ENCODE measurements at regions not wholly inside any gene's neighbourhood (a gene's known extent, or its start where the extent isn't known, plus 50 kb on each side); places are given as distances from the start of the nearest gene placed in this dataset.
"Not testable (repeated sequence)": the region's sequence is repeated elsewhere in the genome, so short reads cannot be mapped to it uniquely, and the experiment has no call there.

DNA sequence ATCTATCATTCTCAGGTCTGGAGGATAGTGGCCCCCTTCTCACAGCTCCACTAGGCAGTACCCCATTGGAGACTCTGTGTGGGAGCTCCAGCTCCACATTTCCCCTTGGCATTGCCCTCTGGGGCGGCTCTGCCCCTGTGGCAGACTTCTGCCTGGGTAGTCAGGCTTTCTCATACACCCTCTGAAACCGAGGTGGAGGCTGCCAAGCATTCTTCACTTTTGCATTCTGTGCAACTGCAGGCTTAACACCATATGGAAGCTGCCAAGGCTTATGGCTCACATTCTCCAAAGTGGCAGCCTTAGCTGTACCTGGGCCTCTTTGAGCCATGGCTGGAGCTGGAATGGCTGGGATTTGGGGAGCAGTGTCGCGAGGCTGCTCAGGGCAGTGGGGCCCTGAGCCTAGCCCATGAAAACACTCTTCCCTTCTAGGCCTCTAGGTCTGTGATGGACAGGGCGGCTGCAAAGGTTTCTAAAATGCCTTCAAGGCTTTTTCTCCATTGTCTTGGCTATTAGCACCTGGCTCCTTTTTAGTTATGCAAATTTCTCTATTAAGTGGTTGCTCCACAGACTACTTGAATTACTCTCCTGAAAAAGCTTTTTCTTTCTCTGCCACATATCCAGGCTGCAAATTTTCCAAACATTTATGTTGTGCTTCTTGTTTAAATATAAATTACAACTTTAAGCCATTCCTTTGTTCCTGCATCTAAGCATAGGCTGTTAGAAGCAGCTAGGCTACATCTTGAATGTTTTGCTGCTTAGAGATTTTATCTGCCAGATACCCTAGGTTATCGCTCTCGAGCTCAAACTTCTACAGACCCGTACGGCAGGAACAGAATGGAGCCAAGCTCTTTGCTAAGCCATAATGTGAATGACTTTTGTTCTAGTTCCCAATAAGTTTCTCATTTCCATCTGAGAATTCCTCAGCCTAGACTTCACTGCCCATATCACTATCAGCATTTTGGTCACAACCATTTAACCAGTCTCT lies 206.5 kb downstream of the CPS1 start:
- H3K36me3 ChIP-seq (ENCODE audit: insufficient read depth, low read length), result no peaks in the 10 kb centered on the region

DNA sequence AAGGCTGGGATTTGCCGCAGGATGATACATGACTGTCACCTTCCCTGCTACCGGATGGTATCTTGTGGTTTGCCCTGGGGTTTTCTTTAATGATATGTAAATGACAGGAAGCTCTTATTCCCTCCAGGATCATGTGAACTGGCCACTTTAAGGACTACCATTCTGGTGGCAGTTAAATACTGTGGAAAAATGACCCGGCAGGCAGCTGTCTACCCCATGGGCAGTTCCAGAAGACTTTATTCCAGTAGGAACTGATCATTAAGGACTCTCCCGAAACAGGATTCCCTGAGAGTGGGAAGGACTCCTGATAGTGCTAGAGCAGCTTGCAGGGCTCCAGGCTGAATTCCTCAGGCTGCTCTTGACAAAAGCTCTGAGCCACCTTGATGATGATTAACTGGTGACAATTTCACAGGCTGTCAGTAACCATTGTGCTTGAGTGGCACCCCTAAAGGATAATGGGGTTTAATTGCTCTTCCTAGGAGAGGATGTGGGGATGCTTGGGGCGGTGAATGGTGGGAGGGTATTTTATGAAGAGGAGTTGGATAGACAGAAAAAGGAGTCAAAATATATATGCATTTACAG lies 212.0 kb downstream of the CPS1 start:
- H3K27ac ChIP-seq (ENCODE audit: low read depth, low read length), result no peak overlapping the region
- no peaks in the 10 kb centered on the region for H3K79me2 ChIP-seq (ENCODE audit: insufficient read depth, low read length)
- no peak for DNase-seq (ENCODE audit: insufficient read length, low spot score, missing footprints)
- H2AFZ ChIP-seq (ENCODE audit: low read length), result no peak overlapping the region
- no peaks in the 10 kb centered on the region for H3K27me3 ChIP-seq (ENCODE audit: insufficient read depth, low read length)
- H3K36me3 ChIP-seq (ENCODE audit: insufficient read depth, low read length), result no peaks in the 10 kb centered on the region
- H3K9me3 ChIP-seq (ENCODE audit: low read depth, low read length), result peaks cover 2% of the 10 kb centered on the region
- no peaks in the 10 kb centered on the region for H3K4me1 ChIP-seq (ENCODE audit: insufficient read depth, low read length)
- TF ChIP-seq, protein P1, sequence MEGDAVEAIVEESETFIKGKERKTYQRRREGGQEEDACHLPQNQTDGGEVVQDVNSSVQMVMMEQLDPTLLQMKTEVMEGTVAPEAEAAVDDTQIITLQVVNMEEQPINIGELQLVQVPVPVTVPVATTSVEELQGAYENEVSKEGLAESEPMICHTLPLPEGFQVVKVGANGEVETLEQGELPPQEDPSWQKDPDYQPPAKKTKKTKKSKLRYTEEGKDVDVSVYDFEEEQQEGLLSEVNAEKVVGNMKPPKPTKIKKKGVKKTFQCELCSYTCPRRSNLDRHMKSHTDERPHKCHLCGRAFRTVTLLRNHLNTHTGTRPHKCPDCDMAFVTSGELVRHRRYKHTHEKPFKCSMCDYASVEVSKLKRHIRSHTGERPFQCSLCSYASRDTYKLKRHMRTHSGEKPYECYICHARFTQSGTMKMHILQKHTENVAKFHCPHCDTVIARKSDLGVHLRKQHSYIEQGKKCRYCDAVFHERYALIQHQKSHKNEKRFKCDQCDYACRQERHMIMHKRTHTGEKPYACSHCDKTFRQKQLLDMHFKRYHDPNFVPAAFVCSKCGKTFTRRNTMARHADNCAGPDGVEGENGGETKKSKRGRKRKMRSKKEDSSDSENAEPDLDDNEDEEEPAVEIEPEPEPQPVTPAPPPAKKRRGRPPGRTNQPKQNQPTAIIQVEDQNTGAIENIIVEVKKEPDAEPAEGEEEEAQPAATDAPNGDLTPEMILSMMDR (IDR thresholded peaks at IDR 0.05; ENCODE audit: extremely low read depth, low read depth, low read length), result no peak
- H3K4me3 ChIP-seq (ENCODE audit: insufficient read depth, low read length), result no peak overlapping the region
- no peaks in the 10 kb centered on the region for H4K20me1 ChIP-seq (ENCODE audit: insufficient read depth, low read length)
- no peak overlapping the region for H3K4me2 ChIP-seq (ENCODE audit: insufficient read depth, low read length)

More for the DNA sequence above, 206.5 kb downstream of the CPS1 start:
- H3K4me3 ChIP-seq (ENCODE audit: insufficient read depth, low read length), result no peak overlapping the region
- TF ChIP-seq, protein P1 (IDR thresholded peaks at IDR 0.05; ENCODE audit: extremely low read depth, low read depth, low read length), result no peak
- H3K4me2 ChIP-seq (ENCODE audit: insufficient read depth, low read length), result no peak overlapping the region
- H3K27ac ChIP-seq (ENCODE audit: low read depth, low read length), result no peak overlapping the region
- H3K9me3 ChIP-seq (ENCODE audit: low read depth, low read length), result no peaks in the 10 kb centered on the region
- DNase-seq (ENCODE audit: insufficient read length, low spot score, missing footprints), result no peak
- H3K4me1 ChIP-seq (ENCODE audit: insufficient read depth, low read length), result no peaks in the 10 kb centered on the region
- no peak overlapping the region for H2AFZ ChIP-seq (ENCODE audit: low read length)
- H3K27me3 ChIP-seq (ENCODE audit: insufficient read depth, low read length), result no peaks in the 10 kb centered on the region
- H4K20me1 ChIP-seq (ENCODE audit: insufficient read depth, low read length), result no peaks in the 10 kb centered on the region
- no peaks in the 10 kb centered on the region for H3K79me2 ChIP-seq (ENCODE audit: insufficient read depth, low read length)

DNA sequence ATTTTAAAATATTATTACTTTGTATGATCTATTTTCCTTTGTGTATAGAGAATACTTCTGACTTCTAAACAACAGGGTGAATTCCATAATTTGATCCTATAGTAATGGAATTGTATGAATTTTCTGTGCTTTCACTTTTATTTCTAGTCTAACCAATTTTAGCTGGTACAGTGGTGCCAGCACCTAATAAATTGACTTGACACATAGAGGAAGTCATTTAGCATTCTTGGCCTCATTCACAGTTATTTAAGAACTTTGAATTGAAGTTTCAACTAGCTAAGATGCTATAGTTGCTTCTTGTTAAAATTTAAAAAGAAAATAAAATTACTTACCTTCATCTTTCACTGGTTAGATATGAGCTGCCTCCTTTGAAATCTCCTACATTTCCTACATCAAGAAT lies 220.4 kb downstream of the CPS1 start:
- H4K20me1 ChIP-seq (ENCODE audit: insufficient read depth, low read length), result no peaks in the 10 kb centered on the region
- H3K9me3 ChIP-seq (ENCODE audit: low read depth, low read length), result no peaks in the 10 kb centered on the region
- H3K79me2 ChIP-seq (ENCODE audit: insufficient read depth, low read length), result no peaks in the 10 kb centered on the region
- no peaks in the 10 kb centered on the region for H3K36me3 ChIP-seq (ENCODE audit: insufficient read depth, low read length)
- H3K4me2 ChIP-seq (ENCODE audit: insufficient read depth, low read length), result no peak overlapping the region
- H3K27ac ChIP-seq (ENCODE audit: low read depth, low read length), result no peak overlapping the region
- no peaks in the 10 kb centered on the region for H3K4me1 ChIP-seq (ENCODE audit: insufficient read depth, low read length)
- H3K27me3 ChIP-seq (ENCODE audit: insufficient read depth, low read length), result no peaks in the 10 kb centered on the region
- no peak overlapping the region for H2AFZ ChIP-seq (ENCODE audit: low read length)
- DNase-seq (ENCODE audit: insufficient read length, low spot score, missing footprints), result no peak
- no peak overlapping the region for H3K4me3 ChIP-seq (ENCODE audit: insufficient read depth, low read length)
- TF ChIP-seq, protein P1 (IDR thresholded peaks at IDR 0.05; ENCODE audit: extremely low read depth, low read depth, low read length), result no peak

DNA sequence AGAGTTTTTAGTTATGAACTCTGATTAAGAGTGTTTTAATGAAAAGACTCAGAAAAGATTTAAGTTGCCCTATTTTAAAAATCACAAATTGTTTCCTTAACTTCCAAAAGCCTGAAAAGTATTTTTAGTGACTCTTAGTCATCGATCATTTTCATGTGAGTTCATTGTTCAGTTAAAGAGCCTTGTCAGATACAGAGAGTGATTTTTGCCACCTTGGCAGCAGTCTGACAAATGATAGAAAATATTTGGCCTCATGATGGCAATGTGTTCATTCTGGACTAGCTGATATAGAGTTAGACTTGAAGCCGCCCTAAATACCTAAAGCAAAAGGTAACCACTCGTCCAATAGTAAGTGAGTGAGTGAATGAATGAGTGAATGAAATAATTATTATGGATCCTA lies 225.8 kb downstream of the CPS1 start:
- TF ChIP-seq, protein P1 (IDR thresholded peaks at IDR 0.05; ENCODE audit: extremely low read depth, low read depth, low read length), result no peak
- H3K4me2 ChIP-seq (ENCODE audit: insufficient read depth, low read length), result no peak overlapping the region
- no peaks in the 10 kb centered on the region for H3K27me3 ChIP-seq (ENCODE audit: insufficient read depth, low read length)
- H3K36me3 ChIP-seq (ENCODE audit: insufficient read depth, low read length), result no peaks in the 10 kb centered on the region
- peaks cover 3% of the 10 kb centered on the region for H3K9me3 ChIP-seq (ENCODE audit: low read depth, low read length)
- no peaks in the 10 kb centered on the region for H3K79me2 ChIP-seq (ENCODE audit: insufficient read depth, low read length)
- H4K20me1 ChIP-seq (ENCODE audit: insufficient read depth, low read length), result no peaks in the 10 kb centered on the region
- DNase-seq (ENCODE audit: insufficient read length, low spot score, missing footprints), result no peak
- H2AFZ ChIP-seq (ENCODE audit: low read length), result no peak overlapping the region
- no peaks in the 10 kb centered on the region for H3K4me1 ChIP-seq (ENCODE audit: insufficient read depth, low read length)
- no peak overlapping the region for H3K27ac ChIP-seq (ENCODE audit: low read depth, low read length)
- H3K4me3 ChIP-seq (ENCODE audit: insufficient read depth, low read length), result no peak overlapping the region

DNA sequence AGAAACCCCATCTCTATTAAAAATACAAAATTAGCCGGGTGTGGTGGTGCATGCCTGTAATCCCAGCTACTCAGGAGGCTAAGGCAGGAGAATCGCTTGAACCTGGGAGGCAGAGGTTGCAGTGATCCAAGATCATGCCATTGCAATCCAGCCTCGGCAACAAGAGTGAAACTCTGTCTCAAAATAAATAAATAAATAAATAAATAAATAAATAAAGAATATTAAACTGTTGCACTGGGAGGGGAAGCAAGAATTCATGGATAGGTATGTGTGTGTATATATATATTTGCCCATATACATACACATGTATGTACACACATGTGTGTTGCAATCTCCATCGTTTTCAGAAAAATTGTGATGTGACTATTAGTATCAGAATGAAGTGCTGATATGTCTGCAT lies 231.4 kb downstream of the CPS1 start:
- not testable (repeated sequence) for H3K36me3 ChIP-seq (ENCODE audit: insufficient read depth, low read length); H3K27ac ChIP-seq (ENCODE audit: low read depth, low read length); H2AFZ ChIP-seq (ENCODE audit: low read length); H3K4me3 ChIP-seq (ENCODE audit: insufficient read depth, low read length); H3K79me2 ChIP-seq (ENCODE audit: insufficient read depth, low read length); H3K4me1 ChIP-seq (ENCODE audit: insufficient read depth, low read length); H4K20me1 ChIP-seq (ENCODE audit: insufficient read depth, low read length); H3K4me2 ChIP-seq (ENCODE audit: insufficient read depth, low read length); H3K27me3 ChIP-seq (ENCODE audit: insufficient read depth, low read length); DNase-seq (ENCODE audit: insufficient read length, low spot score, missing footprints); H3K9me3 ChIP-seq (ENCODE audit: low read depth, low read length)

Measured in osteoblast (primary cell).